ENCODE measurements at regions not wholly inside any gene's neighbourhood (a gene's known extent, or its start where the extent isn't known, plus 50 kb on each side); places are given as distances from the start of the nearest gene placed in this dataset.

DNA sequence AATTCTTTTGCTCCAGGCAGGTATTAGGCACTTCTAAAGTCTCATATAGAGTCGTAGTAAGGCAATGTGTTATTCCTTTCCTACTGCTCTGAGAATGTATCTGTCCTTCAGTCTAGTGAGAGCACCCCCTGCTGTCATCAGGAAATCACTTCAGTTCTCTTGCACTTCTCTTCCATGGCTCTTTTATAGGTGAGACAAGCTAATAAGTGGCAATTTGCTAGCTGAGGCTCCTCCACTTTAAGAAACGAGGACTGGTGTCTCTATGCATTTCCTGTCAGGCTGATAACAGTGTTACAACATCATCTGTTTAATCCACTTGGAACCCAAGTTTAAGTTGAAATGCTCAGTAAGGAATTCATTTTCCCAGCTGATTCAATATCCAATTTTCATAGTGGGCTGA is 350.6 kb downstream of the TFEC start:
- TF ChIP-seq, protein P1, sequence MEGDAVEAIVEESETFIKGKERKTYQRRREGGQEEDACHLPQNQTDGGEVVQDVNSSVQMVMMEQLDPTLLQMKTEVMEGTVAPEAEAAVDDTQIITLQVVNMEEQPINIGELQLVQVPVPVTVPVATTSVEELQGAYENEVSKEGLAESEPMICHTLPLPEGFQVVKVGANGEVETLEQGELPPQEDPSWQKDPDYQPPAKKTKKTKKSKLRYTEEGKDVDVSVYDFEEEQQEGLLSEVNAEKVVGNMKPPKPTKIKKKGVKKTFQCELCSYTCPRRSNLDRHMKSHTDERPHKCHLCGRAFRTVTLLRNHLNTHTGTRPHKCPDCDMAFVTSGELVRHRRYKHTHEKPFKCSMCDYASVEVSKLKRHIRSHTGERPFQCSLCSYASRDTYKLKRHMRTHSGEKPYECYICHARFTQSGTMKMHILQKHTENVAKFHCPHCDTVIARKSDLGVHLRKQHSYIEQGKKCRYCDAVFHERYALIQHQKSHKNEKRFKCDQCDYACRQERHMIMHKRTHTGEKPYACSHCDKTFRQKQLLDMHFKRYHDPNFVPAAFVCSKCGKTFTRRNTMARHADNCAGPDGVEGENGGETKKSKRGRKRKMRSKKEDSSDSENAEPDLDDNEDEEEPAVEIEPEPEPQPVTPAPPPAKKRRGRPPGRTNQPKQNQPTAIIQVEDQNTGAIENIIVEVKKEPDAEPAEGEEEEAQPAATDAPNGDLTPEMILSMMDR (IDR thresholded peaks at IDR 0.05; ENCODE audit: low read length): peak; percentile 82
- no peak for TF ChIP-seq EZH2 (IDR thresholded peaks at IDR 0.05; ENCODE audit: borderline replicate concordance, low read length)

All from OCI-LY1 (cell line).